ENCODE measurements at regions not wholly inside any gene's neighbourhood (a gene's known extent, or its start where the extent isn't known, plus 50 kb on each side); places are given as distances from the start of the nearest gene placed in this dataset.

DNA sequence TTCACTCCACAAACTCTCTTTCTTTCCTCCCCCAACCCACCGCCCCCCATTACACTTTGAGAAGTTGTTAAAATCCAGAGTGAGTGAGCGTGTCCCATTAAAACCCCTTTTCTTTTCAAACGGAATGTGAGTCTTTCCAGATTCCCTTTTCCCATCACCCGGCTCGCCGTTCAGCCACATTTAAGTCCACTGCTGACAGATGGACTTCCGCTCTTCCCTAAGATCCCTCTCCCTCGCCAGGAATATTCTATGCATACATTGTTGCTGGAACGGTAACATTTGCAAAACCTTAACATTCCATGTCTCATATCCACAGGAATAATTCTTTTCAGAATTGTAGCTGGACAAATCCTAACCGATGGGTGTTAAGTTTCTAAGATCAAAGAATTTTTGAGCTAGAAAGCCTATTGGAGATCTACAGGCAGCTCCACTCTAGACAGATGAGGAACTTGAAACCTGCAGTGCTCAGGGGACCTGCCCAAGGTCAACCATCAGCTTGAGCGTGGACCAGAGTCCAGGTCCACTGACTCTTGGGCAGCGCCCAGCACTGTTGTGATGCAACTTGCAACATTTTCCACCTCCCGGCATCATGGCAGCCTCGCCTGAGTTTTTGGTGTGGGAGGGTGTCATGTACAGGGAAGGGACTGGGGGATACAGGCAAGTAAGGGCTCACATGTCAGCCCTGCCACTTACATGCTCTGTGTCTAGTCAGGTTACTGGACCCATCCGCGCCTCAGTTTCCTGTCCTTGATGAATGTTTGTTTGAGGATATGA is 500.1 kb downstream of the CCDC171 start:
- H3K79me2 ChIP-seq (ENCODE audit: insufficient read depth, low read depth, low read length), result no peaks in the 10 kb centered on the region
- DNase-seq (ENCODE audit: low spot score), result no peak
- no peak overlapping the region for H3K4me2 ChIP-seq (ENCODE audit: low read length)
- no peaks in the 10 kb centered on the region for H3K4me1 ChIP-seq (ENCODE audit: insufficient read depth, low read length, poor library complexity, severe bottlenecking)
- no peaks in the 10 kb centered on the region for H3K36me3 ChIP-seq (ENCODE audit: insufficient read depth, low read length)
- intact Hi-C loops (cut with micrococcal nuclease; ENCODE audit: unreplicated experiment), result no loop called here
- no peak overlapping the region for H3K4me3 ChIP-seq (ENCODE audit: low read depth, low read length, poor library complexity, severe bottlenecking)
- H3K9me2 ChIP-seq (ENCODE audit: insufficient read depth, low read length), result no peaks in the 10 kb centered on the region
- H4K20me1 ChIP-seq (ENCODE audit: insufficient read depth, low read length), result no peaks in the 10 kb centered on the region
- no TSS peak for BruUV-seq (replicated peaks)
- CTCF ChIA-PET (ENCODE audit: unreplicated experiment), result no interaction called here
- no peaks in the 10 kb centered on the region for H3K9me3 ChIP-seq (ENCODE audit: low read length)
- H2AFZ ChIP-seq (ENCODE audit: low read length), result no peak overlapping the region
- no peak overlapping the region for H3K27ac ChIP-seq (ENCODE audit: low read depth, low read length, poor library complexity, severe bottlenecking)
- TF ChIP-seq EZH2phosphoT487 (IDR thresholded peaks at IDR 0.05; ENCODE audit: borderline replicate concordance, low read depth, low read length), result no peak
- TF ChIP-seq, protein P1, sequence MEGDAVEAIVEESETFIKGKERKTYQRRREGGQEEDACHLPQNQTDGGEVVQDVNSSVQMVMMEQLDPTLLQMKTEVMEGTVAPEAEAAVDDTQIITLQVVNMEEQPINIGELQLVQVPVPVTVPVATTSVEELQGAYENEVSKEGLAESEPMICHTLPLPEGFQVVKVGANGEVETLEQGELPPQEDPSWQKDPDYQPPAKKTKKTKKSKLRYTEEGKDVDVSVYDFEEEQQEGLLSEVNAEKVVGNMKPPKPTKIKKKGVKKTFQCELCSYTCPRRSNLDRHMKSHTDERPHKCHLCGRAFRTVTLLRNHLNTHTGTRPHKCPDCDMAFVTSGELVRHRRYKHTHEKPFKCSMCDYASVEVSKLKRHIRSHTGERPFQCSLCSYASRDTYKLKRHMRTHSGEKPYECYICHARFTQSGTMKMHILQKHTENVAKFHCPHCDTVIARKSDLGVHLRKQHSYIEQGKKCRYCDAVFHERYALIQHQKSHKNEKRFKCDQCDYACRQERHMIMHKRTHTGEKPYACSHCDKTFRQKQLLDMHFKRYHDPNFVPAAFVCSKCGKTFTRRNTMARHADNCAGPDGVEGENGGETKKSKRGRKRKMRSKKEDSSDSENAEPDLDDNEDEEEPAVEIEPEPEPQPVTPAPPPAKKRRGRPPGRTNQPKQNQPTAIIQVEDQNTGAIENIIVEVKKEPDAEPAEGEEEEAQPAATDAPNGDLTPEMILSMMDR (conservative IDR thresholded peaks at IDR 0.05; ENCODE audit: low read length), result no peak
- POLR2A ChIA-PET, result no interaction called here

- Histone ChIP-seq H4K20me1 (ENCODE audit: insufficient read depth, low read length) (no peaks in the 10 kb centered on the region), H2AFZ (ENCODE audit: low read length) (no peak overlapping the region), H3K27ac (ENCODE audit: low read depth, low read length, poor library complexity, severe bottlenecking) (no peak overlapping the region), H3K79me2 (ENCODE audit: insufficient read depth, low read depth, low read length) (no peaks in the 10 kb centered on the region), H3K9me3 (ENCODE audit: low read length) (no peaks in the 10 kb centered on the region), H3K4me1 (ENCODE audit: insufficient read depth, low read length, poor library complexity, severe bottlenecking) (no peaks in the 10 kb centered on the region), H3K36me3 (ENCODE audit: insufficient read depth, low read length) (no peaks in the 10 kb centered on the region), H3K9me2 (ENCODE audit: insufficient read depth, low read length) (no peaks in the 10 kb centered on the region), H3K4me2 (ENCODE audit: low read length) (no peak overlapping the region), H3K4me3 (ENCODE audit: low read depth, low read length, poor library complexity, severe bottlenecking) (no peak overlapping the region)
- ChIA-PET CTCF (ENCODE audit: unreplicated experiment) (no interaction called here), POLR2A (interaction anchor here (1.4 kb wide), 1 partner anchor 8 kb away, joined by 5 read pairs; no protein-coding TSS in a partner anchor)
- intact Hi-C loops (cut with micrococcal nuclease; ENCODE audit: unreplicated experiment), result no loop called here
- DNase-seq (ENCODE audit: low spot score), result no peak
- TF ChIP-seq, protein P1 (conservative IDR thresholded peaks at IDR 0.05; ENCODE audit: low read length), result no peak
- TF ChIP-seq EZH2phosphoT487 (IDR thresholded peaks at IDR 0.05; ENCODE audit: borderline replicate concordance, low read depth, low read length), result no peak
- BruUV-seq (replicated peaks), result no TSS peak
Observed at GRCh38 chr9:16057541-16057940, 504.7 kb downstream of the CCDC171 start.

- H3K4me2 ChIP-seq (ENCODE audit: low read length), result no peak overlapping the region
- no peaks in the 10 kb centered on the region for H3K4me1 ChIP-seq (ENCODE audit: insufficient read depth, low read length, poor library complexity, severe bottlenecking)
- intact Hi-C loops (cut with micrococcal nuclease; ENCODE audit: unreplicated experiment), result no loop called here
- ChIA-PET POLR2A (no interaction called here), CTCF (ENCODE audit: unreplicated experiment) (no interaction called here)
- H3K36me3 ChIP-seq (ENCODE audit: insufficient read depth, low read length), result no peaks in the 10 kb centered on the region
- BruUV-seq (replicated peaks), result no TSS peak
- H2AFZ ChIP-seq (ENCODE audit: low read length), result no peak overlapping the region
- H3K9me2 ChIP-seq (ENCODE audit: insufficient read depth, low read length), result no peaks in the 10 kb centered on the region
- H3K79me2 ChIP-seq (ENCODE audit: insufficient read depth, low read depth, low read length), result no peaks in the 10 kb centered on the region
- no peak overlapping the region for H3K4me3 ChIP-seq (ENCODE audit: low read depth, low read length, poor library complexity, severe bottlenecking)
- H3K9me3 ChIP-seq (ENCODE audit: low read length), result no peaks in the 10 kb centered on the region
- no peak for DNase-seq (ENCODE audit: low spot score)
- no peak for TF ChIP-seq EZH2phosphoT487 (IDR thresholded peaks at IDR 0.05; ENCODE audit: borderline replicate concordance, low read depth, low read length)
- TF ChIP-seq, protein P1 (conservative IDR thresholded peaks at IDR 0.05; ENCODE audit: low read length), result no peak
- no peaks in the 10 kb centered on the region for H4K20me1 ChIP-seq (ENCODE audit: insufficient read depth, low read length)
- H3K27ac ChIP-seq (ENCODE audit: low read depth, low read length, poor library complexity, severe bottlenecking), result no peak overlapping the region
Observed at GRCh38 chr9:16058131-16058549, 505.3 kb downstream of the CCDC171 start.
